ENCODE measurements at regions not wholly inside any gene's neighbourhood (a gene's known extent, or its start where the extent isn't known, plus 50 kb on each side); places are given as distances from the start of the nearest gene placed in this dataset.

DNA sequence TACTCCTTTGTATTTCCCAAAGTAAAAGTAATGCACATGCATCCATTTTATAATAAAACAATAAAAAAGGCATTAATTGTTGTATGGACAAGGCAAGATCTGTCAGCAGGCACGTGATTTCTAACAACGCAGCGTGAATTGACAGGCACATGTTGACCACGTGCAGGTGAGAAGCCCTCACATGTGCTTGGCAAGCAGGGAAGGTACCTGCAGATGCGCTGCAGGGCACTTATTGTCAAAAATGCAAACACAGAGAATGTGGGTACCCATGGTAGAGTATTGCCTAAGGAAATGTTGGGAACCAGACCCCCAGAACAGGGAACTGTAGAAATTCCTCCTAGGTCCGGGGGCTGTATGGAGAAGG, 515.0 kb upstream of the HS6ST1 start:
- Histone ChIP-seq H3K4me2 (ENCODE audit: control insufficient read depth, extremely low read depth, insufficient read depth, low read depth, low read length) (no peak overlapping the region), H3K27ac (ENCODE audit: control insufficient read depth, insufficient read depth, low read length) (no peak overlapping the region), H2AFZ (ENCODE audit: control insufficient read depth, low read length) (no peak overlapping the region), H3K4me3 (ENCODE audit: control insufficient read depth in 2 of 3, extremely low read depth in 1 of 3, insufficient read depth in 2 of 3, low read depth in 1 of 3, low read length in 3 of 3) (no peak overlapping the region), H3K79me2 (ENCODE audit: control insufficient read depth, insufficient read depth, low read length) (no peaks in the 10 kb centered on the region), H3K36me3 (ENCODE audit: control insufficient read depth in 2 of 2, extremely low read depth in 1 of 2, insufficient read depth in 2 of 2, low read length in 2 of 2) (no peaks in the 10 kb centered on the region), H4K20me1 (ENCODE audit: control insufficient read depth, extremely low read depth, insufficient read depth, low read length) (no peaks in the 10 kb centered on the region), H3K27me3 (ENCODE audit: control insufficient read depth, extremely low read depth, insufficient read depth, low read length) (no peaks in the 10 kb centered on the region), H3K9me3 (ENCODE audit: control insufficient read depth, low read depth, low read length) (no peaks in the 10 kb centered on the region), H3K9ac (ENCODE audit: control insufficient read depth, extremely low read depth, insufficient read depth, low read length) (no peak overlapping the region), H3K4me1 (ENCODE audit: control insufficient read depth, extremely low read depth, insufficient read depth, low read length) (no peaks in the 10 kb centered on the region), H3K9me1 (ENCODE audit: control insufficient read depth, extremely low read depth, insufficient read depth, low read length) (no peaks in the 10 kb centered on the region)
- no peak for TF ChIP-seq EZH2 (IDR thresholded peaks at IDR 0.05; ENCODE audit: low read length)
- TF ChIP-seq, protein P1, sequence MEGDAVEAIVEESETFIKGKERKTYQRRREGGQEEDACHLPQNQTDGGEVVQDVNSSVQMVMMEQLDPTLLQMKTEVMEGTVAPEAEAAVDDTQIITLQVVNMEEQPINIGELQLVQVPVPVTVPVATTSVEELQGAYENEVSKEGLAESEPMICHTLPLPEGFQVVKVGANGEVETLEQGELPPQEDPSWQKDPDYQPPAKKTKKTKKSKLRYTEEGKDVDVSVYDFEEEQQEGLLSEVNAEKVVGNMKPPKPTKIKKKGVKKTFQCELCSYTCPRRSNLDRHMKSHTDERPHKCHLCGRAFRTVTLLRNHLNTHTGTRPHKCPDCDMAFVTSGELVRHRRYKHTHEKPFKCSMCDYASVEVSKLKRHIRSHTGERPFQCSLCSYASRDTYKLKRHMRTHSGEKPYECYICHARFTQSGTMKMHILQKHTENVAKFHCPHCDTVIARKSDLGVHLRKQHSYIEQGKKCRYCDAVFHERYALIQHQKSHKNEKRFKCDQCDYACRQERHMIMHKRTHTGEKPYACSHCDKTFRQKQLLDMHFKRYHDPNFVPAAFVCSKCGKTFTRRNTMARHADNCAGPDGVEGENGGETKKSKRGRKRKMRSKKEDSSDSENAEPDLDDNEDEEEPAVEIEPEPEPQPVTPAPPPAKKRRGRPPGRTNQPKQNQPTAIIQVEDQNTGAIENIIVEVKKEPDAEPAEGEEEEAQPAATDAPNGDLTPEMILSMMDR (optimal IDR thresholded peaks at IDR 0.05 in 1 of 3, IDR thresholded peaks at IDR 0.05 in 1 of 3, conservative IDR thresholded peaks at IDR 0.05 in 1 of 3; ENCODE audit: extremely low read depth in 1 of 3, insufficient read depth in 2 of 3, low read length in 3 of 3): no peak
- dilution Hi-C loops (cut with MboI; ENCODE audit: extremely low pct_ligation_motif_present, low sequenced_read_pairs): no loop called here
- DNase-seq (ENCODE audit: low read depth, low spot score) (no peak), FAIRE-seq (no peak)

DNA sequence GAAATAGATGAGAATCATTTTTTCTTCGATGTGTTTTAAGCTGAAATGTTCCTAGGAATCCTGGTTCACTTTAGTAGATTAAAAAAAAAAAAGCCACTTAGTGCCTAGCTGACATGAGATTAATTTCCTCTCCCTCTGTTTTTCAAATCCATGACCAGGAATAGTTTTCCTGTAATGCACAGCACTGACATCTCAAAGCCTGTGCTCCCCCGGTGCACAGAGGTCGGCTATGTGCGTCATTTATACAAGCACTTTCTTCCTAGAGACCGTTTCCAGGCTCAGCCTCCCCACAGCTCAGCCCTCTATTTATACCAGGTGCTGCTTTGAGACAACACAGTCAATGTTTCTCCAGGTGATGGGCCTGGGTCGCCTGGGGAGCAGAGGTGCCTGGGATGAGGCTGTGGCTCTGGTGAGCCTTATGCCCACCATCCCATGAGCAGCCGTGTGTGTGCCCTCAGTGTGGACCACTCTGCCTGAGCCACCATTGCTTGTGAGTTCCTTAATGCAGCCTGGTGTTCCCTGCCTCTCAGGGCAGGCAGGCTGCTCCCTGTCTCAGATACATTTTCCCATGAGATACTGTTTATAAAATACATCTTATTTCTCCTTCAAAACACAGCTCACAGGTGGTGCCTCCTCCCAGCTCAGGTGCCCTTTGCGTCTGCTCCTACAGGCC, 515.7 kb upstream of the HS6ST1 start:
- H3K4me2 ChIP-seq (ENCODE audit: control insufficient read depth, extremely low read depth, insufficient read depth, low read depth, low read length): no peak overlapping the region
- no peaks in the 10 kb centered on the region for H3K9me3 ChIP-seq (ENCODE audit: control insufficient read depth, low read depth, low read length)
- no peak for TF ChIP-seq EZH2 (IDR thresholded peaks at IDR 0.05; ENCODE audit: low read length)
- TF ChIP-seq, protein P1 (optimal IDR thresholded peaks at IDR 0.05 in 1 of 3, IDR thresholded peaks at IDR 0.05 in 1 of 3, conservative IDR thresholded peaks at IDR 0.05 in 1 of 3; ENCODE audit: extremely low read depth in 1 of 3, insufficient read depth in 2 of 3, low read length in 3 of 3): no peak
- no peak overlapping the region for H3K27ac ChIP-seq (ENCODE audit: control insufficient read depth, insufficient read depth, low read length)
- H4K20me1 ChIP-seq (ENCODE audit: control insufficient read depth, extremely low read depth, insufficient read depth, low read length): no peaks in the 10 kb centered on the region
- no peaks in the 10 kb centered on the region for H3K4me1 ChIP-seq (ENCODE audit: control insufficient read depth, extremely low read depth, insufficient read depth, low read length)
- no peak overlapping the region for H3K4me3 ChIP-seq (ENCODE audit: control insufficient read depth in 2 of 3, extremely low read depth in 1 of 3, insufficient read depth in 2 of 3, low read depth in 1 of 3, low read length in 3 of 3)
- H3K79me2 ChIP-seq (ENCODE audit: control insufficient read depth, insufficient read depth, low read length): no peaks in the 10 kb centered on the region
- DNase-seq (ENCODE audit: low read depth, low spot score) (no peak), FAIRE-seq (no peak)
- dilution Hi-C loops (cut with MboI; ENCODE audit: extremely low pct_ligation_motif_present, low sequenced_read_pairs): no loop called here
- H3K36me3 ChIP-seq (ENCODE audit: control insufficient read depth in 2 of 2, extremely low read depth in 1 of 2, insufficient read depth in 2 of 2, low read length in 2 of 2): no peaks in the 10 kb centered on the region
- no peaks in the 10 kb centered on the region for H3K9me1 ChIP-seq (ENCODE audit: control insufficient read depth, extremely low read depth, insufficient read depth, low read length)
- H2AFZ ChIP-seq (ENCODE audit: control insufficient read depth, low read length): no peak overlapping the region
- H3K27me3 ChIP-seq (ENCODE audit: control insufficient read depth, extremely low read depth, insufficient read depth, low read length): no peaks in the 10 kb centered on the region
- no peak overlapping the region for H3K9ac ChIP-seq (ENCODE audit: control insufficient read depth, extremely low read depth, insufficient read depth, low read length)
